GM18526 (cell line): ENCODE measurements at regions not wholly inside any gene's neighbourhood (a gene's known extent, or its start where the extent isn't known, plus 50 kb on each side); places are given as distances from the start of the nearest gene placed in this dataset.

ENCODE experiments used
- POLR2A ChIP-seq: IDR thresholded peaks from 3 replicates; pipeline ENCODE4 v1.6.1; 2011; ENCODE audit not compliant: insufficient read length; ENCODE audit errors: extremely low read depth

- TF ChIP-seq POLR2A: no peak
Observed at GRCh38 chr5:8396756-8397155, 527.8 kb downstream of the MTRR start.

- no peak for TF ChIP-seq POLR2A
Observed at GRCh38 chr5:8399471-8399870, 530.5 kb downstream of the MTRR start.

- TF ChIP-seq POLR2A: no peak
Observed at GRCh38 chr5:8408258-8408657, 539.3 kb downstream of the MTRR start.

GRCh38 chr5:8410618-8411017 is 541.7 kb downstream of the MTRR start:
- no peak for TF ChIP-seq POLR2A

GRCh38 chr5:8413975-8414374 is 545.0 kb downstream of the MTRR start:
- TF ChIP-seq POLR2A: no peak

- TF ChIP-seq POLR2A: no peak
Observed at GRCh38 chr5:8417316-8418048, 548.5 kb downstream of the MTRR start.

GRCh38 chr5:8418049-8418426 is 549.1 kb downstream of the MTRR start:
- no peak for TF ChIP-seq POLR2A

GRCh38 chr5:8429778-8430758 is 561.1 kb downstream of the MTRR start:
- no peak for TF ChIP-seq POLR2A

- no peak for TF ChIP-seq POLR2A
Observed at GRCh38 chr5:8434501-8434900, 565.6 kb downstream of the MTRR start.

- TF ChIP-seq POLR2A: no peak
Observed at GRCh38 chr5:8436924-8437323, 568.0 kb downstream of the MTRR start.

GRCh38 chr5:8445139-8445538 is 576.2 kb downstream of the MTRR start:
- no peak for TF ChIP-seq POLR2A

GRCh38 chr5:8446179-8446578 is 577.2 kb downstream of the MTRR start:
- no peak for TF ChIP-seq POLR2A

GRCh38 chr5:8456846-8457186 is 587.9 kb downstream of the MTRR start:
- no peak for TF ChIP-seq POLR2A

GRCh38 chr5:8457187-8458037 is 588.5 kb downstream of the MTRR start:
- peak; percentile 74 for TF ChIP-seq POLR2A

- no peak for TF ChIP-seq POLR2A
Observed at GRCh38 chr5:8458038-8458383, 589.1 kb downstream of the MTRR start.

GRCh38 chr5:8461543-8461942 is 592.6 kb downstream of the MTRR start:
- no peak for TF ChIP-seq POLR2A

- no peak for TF ChIP-seq POLR2A
Observed at GRCh38 chr5:8462565-8462964, 593.6 kb downstream of the MTRR start.
